T-helper 1 cell treated with Interleukin-12 subunit alpha and Interleukin-12 subunit beta and Interleukin-4 antibody, amounts not matched to agents 30 ng/mL and 1 ng/mL, for 36 hours (primary cell): ENCODE measurements at regions not wholly inside any gene's neighbourhood (a gene's known extent, or its start where the extent isn't known, plus 50 kb on each side); places are given as distances from the start of the nearest gene placed in this dataset.

ENCODE experiments used
- intact Hi-C: fragments of 100-400 bp; cut with micrococcal nuclease; formaldehyde crosslinking; loops from one replicate; pipeline ENCODE4 v1.15.1; 2024

DNA sequence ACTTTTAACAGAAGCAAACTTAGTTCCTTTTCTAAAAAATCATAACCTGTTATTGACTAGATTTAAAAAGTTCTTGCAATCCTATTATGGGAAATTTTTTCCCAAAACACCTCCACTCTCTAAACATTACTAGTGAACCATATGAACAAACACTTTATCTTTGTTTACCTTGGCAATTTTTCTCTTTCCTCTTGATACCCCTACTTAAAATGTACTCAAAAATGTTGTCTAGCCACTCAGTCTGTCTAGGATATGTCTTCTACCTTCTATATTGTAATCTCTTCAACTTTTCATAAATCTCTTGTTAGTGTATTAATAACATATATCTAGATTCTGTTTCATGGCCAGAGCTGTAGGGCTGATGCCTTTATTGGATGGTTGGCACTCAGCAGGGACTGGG is 630.0 kb upstream of the GRM3 start:
- intact Hi-C loops: no loop called here

GRCh38 chr7:86012971-86013370 is 630.7 kb upstream of the GRM3 start:
- intact Hi-C loops: no loop called here

DNA sequence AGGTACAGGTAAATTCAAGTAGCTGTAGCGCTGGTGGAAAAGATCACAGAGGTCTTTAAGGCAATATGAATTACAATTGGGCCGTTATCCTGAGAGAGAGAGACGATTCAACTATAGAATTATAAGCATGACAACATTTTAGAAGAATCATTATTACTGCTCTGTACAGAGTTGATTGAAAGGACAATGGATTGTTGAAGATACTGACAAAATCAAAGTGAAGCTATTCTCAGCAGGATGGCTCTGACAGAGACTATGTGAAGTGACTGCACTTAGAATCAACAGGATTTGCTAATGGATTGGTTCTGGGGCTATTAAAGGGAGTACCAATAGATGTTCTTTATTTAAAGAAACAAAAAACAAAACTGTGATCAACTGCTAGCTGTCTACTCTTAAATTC is 634.8 kb upstream of the GRM3 start:
- intact Hi-C loops: loop anchor here (10.0 kb wide), 1 partner anchor 56 kb away; no protein-coding TSS in a partner anchor

- intact Hi-C loops: loop anchor here (10.0 kb wide), 1 partner anchor 58 kb away; no protein-coding TSS in a partner anchor
Observed at GRCh38 chr7:86006909-86007308, 636.8 kb upstream of the GRM3 start.

DNA sequence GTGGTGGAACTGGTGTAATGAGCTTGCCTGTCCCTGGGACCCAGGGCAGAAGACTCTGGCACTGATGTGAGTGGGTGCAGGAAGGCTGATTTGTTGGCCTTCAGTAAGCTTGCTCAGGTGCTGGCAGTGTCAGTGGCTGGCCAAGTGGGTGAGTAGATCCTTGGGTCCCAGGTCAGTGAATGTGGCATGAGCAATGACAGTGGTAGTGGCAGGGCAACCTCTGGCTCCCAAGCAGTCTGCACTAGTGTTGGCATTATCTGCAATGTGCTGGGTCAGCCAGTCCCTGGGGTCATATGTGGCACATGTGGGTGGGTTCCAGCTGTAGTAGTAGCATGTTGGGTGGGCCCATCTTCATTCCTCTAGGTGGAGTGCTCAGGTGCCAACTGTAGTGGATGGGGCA is 640.9 kb upstream of the GRM3 start:
- intact Hi-C loops: loop anchor here (10.0 kb wide), 1 partner anchor 62 kb away; no protein-coding TSS in a partner anchor

DNA sequence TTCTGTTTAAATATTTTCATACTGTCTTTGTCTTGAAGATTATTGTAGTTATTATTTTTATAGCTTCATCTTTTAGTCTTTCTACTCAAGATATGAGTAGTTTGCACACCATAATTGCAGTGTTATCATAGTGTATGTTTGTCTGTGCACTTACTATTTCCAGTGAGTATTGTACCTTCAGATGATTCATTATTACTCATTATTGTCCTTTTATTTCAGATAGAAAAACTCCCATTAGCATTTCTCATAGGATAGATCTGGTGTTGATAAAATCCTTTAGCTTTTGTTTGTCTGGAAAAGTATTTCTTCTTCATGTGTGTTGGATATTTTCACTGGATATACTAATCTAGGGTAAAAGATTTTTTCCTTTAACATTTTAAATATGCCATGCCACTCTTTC is 646.2 kb upstream of the GRM3 start:
- intact Hi-C loops: no loop called here

- intact Hi-C loops: no loop called here
Observed at GRCh38 chr7:85995101-85995500, 648.6 kb upstream of the GRM3 start.

- intact Hi-C loops: loop anchor here (10.0 kb wide), 1 partner anchor 56 kb away; no protein-coding TSS in a partner anchor
Observed at GRCh38 chr7:85980740-85981139, 663.0 kb upstream of the GRM3 start.

DNA sequence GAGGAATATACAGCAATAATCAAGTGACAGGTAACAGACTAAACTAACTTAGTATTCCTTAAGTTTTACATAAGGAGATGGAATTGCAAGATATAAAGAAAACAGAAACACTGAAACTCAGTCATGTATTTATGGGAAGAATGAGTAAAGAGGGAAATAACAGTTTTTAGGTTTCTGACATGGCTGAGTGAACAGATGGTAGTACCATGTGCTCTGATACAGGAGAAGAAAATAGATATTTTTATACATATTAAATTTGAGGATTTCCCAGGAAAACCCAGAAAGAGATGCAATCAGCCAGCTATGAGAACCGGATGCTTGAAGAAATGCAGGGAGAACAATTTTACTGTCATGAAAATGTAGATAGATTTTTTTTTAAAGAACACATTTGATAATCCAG is 669.5 kb upstream of the GRM3 start:
- intact Hi-C loops: no loop called here

DNA sequence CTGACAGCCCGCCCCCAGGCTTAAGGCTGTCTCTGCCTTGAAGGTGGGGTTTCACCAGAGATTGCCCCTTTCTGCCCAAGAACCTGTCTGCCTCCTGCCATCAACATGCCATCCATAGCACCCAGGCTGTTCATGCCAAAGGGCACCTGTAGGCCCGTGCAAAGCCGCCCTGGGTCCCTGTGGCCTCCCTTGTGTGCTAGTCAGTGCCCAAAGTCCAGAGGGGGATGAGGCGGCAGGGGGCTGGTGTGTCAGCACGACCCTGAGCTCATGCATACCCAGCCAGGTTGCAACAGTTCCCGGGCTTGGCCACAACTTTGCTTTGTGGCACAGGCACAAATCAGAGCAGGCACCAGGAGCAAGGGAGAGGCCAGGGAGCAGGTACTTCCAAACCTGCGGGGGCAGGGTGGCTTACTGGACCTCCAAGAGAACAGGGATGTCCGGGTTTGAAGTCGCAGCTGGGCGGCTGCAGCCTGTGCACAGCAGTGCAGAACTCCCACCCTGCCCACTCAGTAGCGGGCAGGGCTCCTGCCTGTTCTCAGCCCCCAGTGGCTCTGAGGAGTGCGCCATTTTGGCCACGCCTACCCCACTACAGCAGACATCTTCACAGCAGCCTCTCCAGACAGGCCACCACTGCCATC is 671.1 kb upstream of the GRM3 start:
- intact Hi-C loops: no loop called here

- intact Hi-C loops: no loop called here
Observed at GRCh38 chr7:85954961-85955360, 688.7 kb upstream of the GRM3 start.

- intact Hi-C loops: no loop called here
Observed at GRCh38 chr7:85950871-85951270, 692.8 kb upstream of the GRM3 start.

DNA sequence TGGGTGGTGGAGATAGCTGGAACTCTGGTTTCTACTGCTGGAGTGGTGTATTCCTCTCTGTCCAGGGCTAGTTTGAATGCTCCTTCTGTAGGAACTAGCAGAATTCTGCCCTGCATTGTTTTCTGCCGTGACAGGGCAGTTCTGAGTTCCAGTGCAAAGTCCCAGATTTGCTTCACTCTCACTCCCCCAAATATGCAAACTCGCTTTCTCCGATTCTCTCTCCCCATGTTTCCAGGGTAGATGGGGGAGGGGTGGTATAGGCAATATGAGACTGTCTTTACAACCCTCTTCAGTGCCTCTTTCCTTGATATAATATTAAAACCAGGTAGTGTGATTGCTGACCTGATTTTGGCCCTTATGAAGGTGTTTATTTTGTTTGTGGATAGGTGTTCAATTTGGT is 693.3 kb upstream of the GRM3 start:
- intact Hi-C loops: no loop called here

DNA sequence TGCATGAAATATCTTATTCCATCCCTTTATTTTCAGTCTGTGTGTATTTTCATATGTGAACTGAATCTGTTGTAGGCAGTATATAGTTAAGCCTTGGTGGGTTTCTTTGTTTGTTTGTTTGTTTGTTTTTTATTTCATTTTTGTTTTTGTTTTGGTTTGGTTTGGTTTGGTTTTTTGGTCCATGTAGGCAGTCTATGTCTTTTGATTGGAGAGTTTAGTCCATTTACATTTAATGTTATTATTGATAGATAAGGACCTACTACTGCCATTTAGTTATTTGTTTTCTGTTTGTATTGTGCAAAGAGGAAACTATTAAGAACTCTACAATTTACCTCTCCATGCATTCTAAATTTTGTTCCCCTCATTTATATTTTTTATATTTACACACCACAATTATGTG is 695.9 kb upstream of the GRM3 start:
- intact Hi-C loops: loop anchor here (2.0 kb wide), 1 partner anchor 19 kb away; no protein-coding TSS in a partner anchor

GRCh38 chr7:85940798-85941197 is 702.9 kb upstream of the GRM3 start:
- intact Hi-C loops: no loop called here

DNA sequence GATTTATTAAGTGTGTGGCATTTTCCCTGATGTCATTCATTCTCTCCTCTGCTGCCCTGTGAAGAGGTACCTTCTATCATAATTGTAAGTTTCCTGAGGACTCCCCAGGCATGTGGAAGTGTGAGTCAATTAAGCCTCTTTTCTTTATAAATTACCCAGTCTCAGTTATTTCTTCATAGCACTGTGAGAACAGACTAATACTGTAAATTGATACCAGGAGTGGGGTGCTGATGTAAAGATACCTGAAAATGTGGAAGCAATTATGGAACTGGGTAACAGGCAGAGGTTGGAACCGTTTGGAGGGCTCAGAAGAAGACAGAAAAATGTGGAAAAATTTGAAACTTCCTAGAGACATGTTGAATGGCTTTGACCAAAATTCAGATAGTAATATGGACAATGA is 711.8 kb upstream of the GRM3 start:
- intact Hi-C loops: no loop called here

DNA sequence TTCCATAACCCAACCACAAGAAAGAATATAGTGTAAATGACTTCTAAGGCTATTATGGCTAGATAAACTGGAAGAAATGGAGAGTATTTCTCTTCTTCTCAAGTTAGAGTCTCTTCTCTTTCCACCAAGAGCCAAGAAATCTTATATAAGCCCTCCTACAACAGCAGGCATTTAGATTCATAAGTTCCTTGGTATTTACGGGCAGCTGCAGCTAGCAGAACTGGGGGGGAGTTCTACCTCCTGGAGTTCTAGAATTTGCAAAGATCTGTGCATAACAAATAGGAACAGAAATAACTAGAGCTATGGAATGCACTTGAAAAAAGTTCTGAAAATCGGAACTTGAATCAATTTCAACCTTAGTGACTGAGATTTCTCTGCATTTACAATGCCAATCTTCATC is 715.2 kb upstream of the GRM3 start:
- intact Hi-C loops: loop anchor here (10.0 kb wide), 1 partner anchor 56 kb away; no protein-coding TSS in a partner anchor

- intact Hi-C loops: loop anchor here (10.0 kb wide), 1 partner anchor 58 kb away; no protein-coding TSS in a partner anchor
Observed at GRCh38 chr7:85927226-85927625, 716.5 kb upstream of the GRM3 start.

DNA sequence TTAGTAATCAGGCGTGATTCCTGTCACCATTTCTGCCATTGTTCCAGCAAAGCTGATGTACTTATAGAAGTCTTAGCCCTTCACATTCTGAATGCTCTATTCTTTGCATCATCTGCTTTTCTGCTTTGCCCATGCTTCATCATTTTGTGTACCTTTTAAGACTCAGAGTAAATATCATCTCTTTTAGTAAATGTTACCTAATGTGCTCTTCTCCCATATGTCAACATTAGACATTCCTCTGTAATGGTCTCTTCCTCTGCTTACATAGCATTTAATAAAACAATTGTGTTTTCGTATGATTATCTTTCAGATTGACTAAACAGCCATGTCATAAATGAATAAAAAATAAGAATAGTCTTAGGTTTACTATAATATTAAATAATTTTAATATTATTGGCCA is 719.6 kb upstream of the GRM3 start:
- intact Hi-C loops: loop anchor here (10.0 kb wide), 1 partner anchor 61 kb away; no protein-coding TSS in a partner anchor

GRCh38 chr7:85916016-85916415 is 727.7 kb upstream of the GRM3 start:
- intact Hi-C loops: no loop called here

DNA sequence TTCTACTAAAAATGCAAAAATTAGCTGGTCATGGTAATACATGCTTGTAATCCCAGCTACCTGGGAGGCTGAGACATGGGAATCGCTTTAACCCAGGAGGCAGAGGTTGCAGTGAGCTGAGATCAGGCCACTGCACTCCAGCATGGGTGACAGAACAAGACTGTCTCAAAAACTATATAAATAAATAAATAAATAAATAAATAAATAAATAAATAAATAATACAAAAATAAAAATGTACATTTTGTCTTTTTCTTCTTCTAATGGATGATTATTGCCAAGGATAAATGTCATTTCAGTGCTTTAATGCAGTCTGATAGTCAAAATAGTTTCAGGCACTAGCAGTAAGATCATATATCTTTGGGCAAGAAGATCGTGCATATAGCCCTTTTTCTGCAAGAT is 727.6 kb upstream of the SEMA3D start:
- intact Hi-C loops: no loop called here

DNA sequence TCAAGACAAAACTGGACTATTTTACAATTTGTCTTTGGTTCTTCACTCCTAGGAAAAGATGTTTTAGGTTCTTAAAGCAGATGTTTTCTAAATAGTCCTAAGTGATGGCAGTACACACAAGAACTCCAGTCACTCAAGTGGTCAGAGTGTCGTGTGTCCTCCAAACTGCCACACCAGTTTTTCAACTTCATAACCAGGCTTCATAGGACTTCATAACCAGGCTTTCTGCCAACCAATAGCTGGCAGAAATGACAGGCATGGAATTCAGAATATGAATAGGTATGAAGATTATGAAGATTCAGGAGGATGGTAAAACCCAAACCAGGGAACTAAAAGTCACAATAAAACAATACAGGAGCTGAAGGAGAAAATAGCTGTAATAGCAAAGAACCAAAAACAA is 721.2 kb upstream of the SEMA3D start:
- intact Hi-C loops: no loop called here

- intact Hi-C loops: no loop called here
Observed at GRCh38 chr7:85897967-85898366, 711.1 kb upstream of the SEMA3D start.
